ENCODE measurements at regions not wholly inside any gene's neighbourhood (a gene's known extent, or its start where the extent isn't known, plus 50 kb on each side); places are given as distances from the start of the nearest gene placed in this dataset.

GRCh38 chr2:223141606-223142005 lies 89.6 kb downstream of the KCNE4 start:
- WGBS, 2 donors = 75 to 76% methylated on average over 4 of the region's 4 CpGs
- Histone ChIP-seq H3K9me3 (no peaks in the 10 kb centered on the region), H3K4me3 (no peak overlapping the region), H3K4me1 (no peaks in the 10 kb centered on the region), H3K36me3 (no peaks in the 10 kb centered on the region), H3K27ac (no peak overlapping the region), H3K27me3 (no peaks in the 10 kb centered on the region)
- intact Hi-C loops (cut with DNase I) = no loop called here
- no peak for TF ChIP-seq CTCF (IDR thresholded peaks at IDR 0.05)
- no peak for ATAC-seq
- DNase-seq = no peak
- FAIRE-seq = no peak

- ATAC-seq (no peak), FAIRE-seq (no peak), DNase-seq (no peak)
- Histone ChIP-seq H3K4me1 (no peaks in the 10 kb centered on the region), H3K9me3 (no peaks in the 10 kb centered on the region), H3K4me3 (no peak overlapping the region), H3K27me3 (no peaks in the 10 kb centered on the region), H3K27ac (no peak overlapping the region), H3K36me3 (no peaks in the 10 kb centered on the region)
- 80% methylated on average over 7 of the region's 7 CpGs for WGBS, 2 donors
- intact Hi-C loops (cut with DNase I) = no loop called here
- TF ChIP-seq CTCF (IDR thresholded peaks at IDR 0.05) = no peak
Measured at GRCh38 chr2:223142118-223142517, 90.1 kb downstream of the KCNE4 start.

GRCh38 chr2:223147431-223147830 lies 95.4 kb downstream of the KCNE4 start:
- ATAC-seq (no peak), DNase-seq (no peak), FAIRE-seq (no peak)
- WGBS, 2 donors = 51 to 58% methylated on average over 3 of the region's 3 CpGs
- H3K27me3 ChIP-seq = no peaks in the 10 kb centered on the region
- intact Hi-C loops (cut with DNase I) = no loop called here
- no peak overlapping the region for H3K27ac ChIP-seq
- no peaks in the 10 kb centered on the region for H3K9me3 ChIP-seq
- no peak overlapping the region for H3K4me3 ChIP-seq
- H3K4me1 ChIP-seq = no peaks in the 10 kb centered on the region
- H3K36me3 ChIP-seq = no peaks in the 10 kb centered on the region
- no peak for TF ChIP-seq CTCF (IDR thresholded peaks at IDR 0.05)

- 71 to 80% methylated on average over 3 of the region's 3 CpGs for WGBS, 2 donors
Measured at GRCh38 chr2:223148516-223148915, 96.5 kb downstream of the KCNE4 start.

GRCh38 chr2:223155956-223156355 lies 104.0 kb downstream of the KCNE4 start:
- intact Hi-C loops (cut with DNase I) = no loop called here
- FAIRE-seq = no peak

More at GRCh38 chr2:223148516-223148915, 96.5 kb downstream of the KCNE4 start:
- DNase-seq = no peak
- no peak for TF ChIP-seq CTCF (IDR thresholded peaks at IDR 0.05)
- Histone ChIP-seq H3K4me1 (no peaks in the 10 kb centered on the region), H3K36me3 (no peaks in the 10 kb centered on the region), H3K9me3 (no peaks in the 10 kb centered on the region), H3K27ac (no peak overlapping the region), H3K4me3 (no peak overlapping the region), H3K27me3 (no peaks in the 10 kb centered on the region)
- no peak for ATAC-seq
- no peak for FAIRE-seq
- intact Hi-C loops (cut with DNase I) = no loop called here

More at GRCh38 chr2:223155956-223156355, 104.0 kb downstream of the KCNE4 start:
- no peaks in the 10 kb centered on the region for H3K36me3 ChIP-seq
- DNase-seq (no peak), ATAC-seq (no peak)
- no peaks in the 10 kb centered on the region for H3K9me3 ChIP-seq
- H3K4me3 ChIP-seq = no peak overlapping the region
- no peaks in the 10 kb centered on the region for H3K4me1 ChIP-seq
- no peaks in the 10 kb centered on the region for H3K27me3 ChIP-seq
- no peak overlapping the region for H3K27ac ChIP-seq
- no peak for TF ChIP-seq CTCF (IDR thresholded peaks at IDR 0.05)
